Panc1 (cell line): ENCODE measurements at regions not wholly inside any gene's neighbourhood (a gene's known extent, or its start where the extent isn't known, plus 50 kb on each side); places are given as distances from the start of the nearest gene placed in this dataset.
"Not testable (repeated sequence)": the region's sequence is repeated elsewhere in the genome, so short reads cannot be mapped to it uniquely, and the experiment has no call there.

Experiments
- ATAC-seq: fragments of 200-7000 bp; cut with Tn5 transposase; 2 replicates; pipeline ENCODE4 v1.9.1; 2020; ENCODE audit warnings: mild to moderate bottlenecking, moderate library complexity
- BruUV-seq: library from RNA; stranded (reverse); fragments of 400-500 nt; replicated peaks from 2 replicates; lab custom pipeline; 2021; lab: Mats Ljungman, UMichigan
- CTCF ChIA-PET: fragments of 300-600 bp; sonication (Branson Sonifier 250); formaldehyde crosslinking; loops from one replicate; lab custom pipeline; 2022; ENCODE audit warnings: antibody characterized with exemption; lab: Charles Lee
- POLR2A ChIA-PET: fragments of 300-600 bp; sonication (Branson Sonifier 250); formaldehyde crosslinking; loops from one replicate; lab custom pipeline; 2022; ENCODE audit warnings: antibody characterized with exemption; lab: Charles Lee
- DNase-seq: peaks from one replicate; pipeline ENCODE4 v3.0.0-alpha.2; 2010; ENCODE audit warnings: low read depth, low spot score
- H3K27ac ChIP-seq: 2 replicates; pipeline ENCODE4 v1.5.1; 2011; ENCODE audit warnings: mild to moderate bottlenecking, low read length, inconsistent platforms
- H3K27me3 ChIP-seq: fragments of 200-500 bp; sonication (Bioruptor generic); 2 replicates; pipeline ENCODE4 v1.6.0; 2014; ENCODE audit warnings: low read length, inconsistent platforms; ENCODE audit not compliant: control insufficient read depth, insufficient read depth
- H3K36me3 ChIP-seq: fragments of 200-500 bp; sonication (Bioruptor generic); 2 replicates; pipeline ENCODE4 v1.5.1; 2014; ENCODE audit warnings: inconsistent platforms, mild to moderate bottlenecking, low read length, moderate library complexity; ENCODE audit not compliant: control insufficient read depth, insufficient read depth
- H3K4me1 ChIP-seq: 2 replicates; pipeline ENCODE4 v1.5.1; 2011; ENCODE audit warnings: inconsistent platforms, mild to moderate bottlenecking, low read length, moderate library complexity; ENCODE audit not compliant: control insufficient read depth, insufficient read depth
- H3K4me3 ChIP-seq, 2 experiments: 2 replicates each; pipeline ENCODE4 v1.5.1; 2011 to 2012; ENCODE audit warnings: low read depth in 2 of 2, low read length in 2 of 2, mild to moderate bottlenecking in 2 of 2, inconsistent platforms in 1 of 2, moderate library complexity in 1 of 2
- H3K9me3 ChIP-seq: fragments of 200-500 bp; sonication (Bioruptor generic); 2 replicates; pipeline ENCODE4 v1.5.1; 2014; ENCODE audit warnings: low read depth, mild to moderate bottlenecking, inconsistent platforms, low read length, moderate library complexity; ENCODE audit not compliant: control insufficient read depth, insufficient read depth
- POLR2AphosphoS5 ChIP-seq: IDR thresholded peaks from 2 replicates; pipeline ENCODE4 v1.6.1; 2012; ENCODE audit warnings: mild to moderate bottlenecking, low read depth, low read length, moderate library complexity
- REST ChIP-seq, 2 experiments: IDR thresholded peaks; 2 replicates each; pipeline ENCODE4 v1.6.1; 2011 to 2012; ENCODE audit warnings: low read depth in 2 of 2, control low read depth in 1 of 2, low read length in 1 of 2, mild to moderate bottlenecking in 1 of 2, moderate library complexity in 1 of 2; ENCODE audit not compliant: insufficient read depth in 1 of 2
- SIN3A ChIP-seq: IDR thresholded peaks from 2 replicates; pipeline ENCODE4 v1.6.1; 2012; ENCODE audit warnings: low read depth, mild to moderate bottlenecking, low read length, moderate library complexity, borderline replicate concordance; ENCODE audit not compliant: insufficient read depth
- TCF7L2 ChIP-seq: IDR thresholded peaks from 2 replicates; pipeline ENCODE4 v1.6.1; 2011; ENCODE audit warnings: mild to moderate bottlenecking, low read depth, low read length, inconsistent platforms
- in situ Hi-C: cut with HindIII; loops from 2 replicates; pipeline ENCODE4 v1.10.0; 2016; ENCODE audit warnings: low sequenced_read_pairs, low pct_unique_long_range_greater_than_20kb
- intact Hi-C: fragments of 100-400 bp; cut with micrococcal nuclease; formaldehyde crosslinking; loops from one replicate; pipeline ENCODE4 v1.10.0; 2022; ENCODE audit not compliant: unreplicated experiment
- TF ChIP-seq, protein P1 (sequence below): fragments of 450-650 bp; IDR thresholded peaks from 2 replicates; pipeline ENCODE4 v1.5.1; 2017; ENCODE audit warnings: mild to moderate bottlenecking

DNA sequence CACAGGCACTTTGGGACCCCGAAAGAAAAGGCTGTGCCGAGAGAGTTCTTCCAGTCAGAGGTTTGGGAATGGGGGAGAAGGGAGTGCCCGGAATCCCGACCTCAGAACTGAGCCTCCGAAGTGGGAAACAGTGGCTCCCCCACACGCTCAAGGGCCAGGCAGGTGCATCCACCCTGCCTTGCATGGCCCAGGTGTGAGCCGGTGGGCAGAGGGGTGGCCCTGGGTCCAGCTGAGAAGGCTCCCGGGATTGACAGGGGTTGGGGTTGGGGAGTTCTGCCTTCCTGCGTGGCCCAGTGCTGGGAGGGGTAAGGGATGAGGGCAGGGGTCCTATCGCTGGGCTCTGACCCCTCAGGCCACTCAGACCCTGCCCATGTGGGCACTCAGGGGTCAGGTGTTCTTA, 163.5 kb upstream of the TUBA3C start:
- H3K27ac ChIP-seq, result no peak overlapping the region
- no peak overlapping the region for H3K4me3 ChIP-seq
- in situ Hi-C loops (no loop called here), intact Hi-C loops (no loop called here)
- BruUV-seq, result no TSS peak
- no peaks in the 10 kb centered on the region for H3K9me3 ChIP-seq
- CTCF ChIA-PET, result no interaction called here
- no peaks in the 10 kb centered on the region for H3K36me3 ChIP-seq
- TF ChIP-seq REST (IDR thresholded peaks at IDR 0.05; ENCODE audit: insufficient read depth in 1 of 2, low read depth in 2 of 2, low read length in 1 of 2), result no peak
- ATAC-seq (no peak), DNase-seq (no peak)
- POLR2A ChIA-PET, result no interaction called here
- H3K27me3 ChIP-seq, result no peaks in the 10 kb centered on the region
- H3K4me1 ChIP-seq, result no peaks in the 10 kb centered on the region

- not testable (repeated sequence) for ATAC-seq
Observed at GRCh38 chr13:19344585-19345120, 163.0 kb upstream of the TUBA3C start.

DNA sequence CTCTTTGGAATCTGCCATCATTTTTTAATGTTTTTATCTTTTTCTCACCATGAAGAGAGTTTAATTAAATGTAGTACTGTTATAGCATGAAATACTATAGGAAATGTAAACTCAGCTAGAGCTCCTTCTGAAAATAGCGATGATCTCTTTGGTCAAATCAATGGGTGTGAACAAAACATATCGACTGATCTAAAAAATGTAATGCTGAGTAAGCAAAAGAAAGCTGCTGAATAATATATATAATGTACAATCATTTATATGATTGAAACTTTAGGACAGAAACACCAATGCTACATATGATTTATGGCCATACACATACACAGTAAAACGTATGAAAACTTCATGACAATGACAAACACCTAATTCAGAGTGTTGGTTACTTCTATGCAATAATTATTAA, 150.8 kb upstream of the TUBA3C start:
- ATAC-seq, result no peak
- POLR2A ChIA-PET, result no interaction called here

More at GRCh38 chr13:19344585-19345120, 163.0 kb upstream of the TUBA3C start:
- H3K36me3 ChIP-seq, H3K4me1 ChIP-seq, DNase-seq, in situ Hi-C loops, POLR2A ChIA-PET, intact Hi-C loops, H3K4me3 ChIP-seq, H3K27ac ChIP-seq, CTCF ChIA-PET, BruUV-seq, H3K27me3 ChIP-seq, H3K9me3 ChIP-seq: not testable (repeated sequence)

More for the DNA sequence above, 150.8 kb upstream of the TUBA3C start:
- intact Hi-C loops (no loop called here), in situ Hi-C loops (no loop called here)
- Histone ChIP-seq H3K9me3 (no peaks in the 10 kb centered on the region), H3K27me3 (no peaks in the 10 kb centered on the region), H3K36me3 (no peaks in the 10 kb centered on the region), H3K4me1 (no peaks in the 10 kb centered on the region), H3K27ac (no peak overlapping the region), H3K4me3 (no peak overlapping the region)
- BruUV-seq, result no TSS peak
- no peak for DNase-seq
- CTCF ChIA-PET, result no interaction called here
- TF ChIP-seq POLR2AphosphoS5 (no peak), TCF7L2 (no peak), SIN3A (no peak), REST (IDR thresholded peaks at IDR 0.05; ENCODE audit: insufficient read depth in 1 of 2, low read depth in 2 of 2, low read length in 1 of 2) (no peak)
- TF ChIP-seq, protein P1, sequence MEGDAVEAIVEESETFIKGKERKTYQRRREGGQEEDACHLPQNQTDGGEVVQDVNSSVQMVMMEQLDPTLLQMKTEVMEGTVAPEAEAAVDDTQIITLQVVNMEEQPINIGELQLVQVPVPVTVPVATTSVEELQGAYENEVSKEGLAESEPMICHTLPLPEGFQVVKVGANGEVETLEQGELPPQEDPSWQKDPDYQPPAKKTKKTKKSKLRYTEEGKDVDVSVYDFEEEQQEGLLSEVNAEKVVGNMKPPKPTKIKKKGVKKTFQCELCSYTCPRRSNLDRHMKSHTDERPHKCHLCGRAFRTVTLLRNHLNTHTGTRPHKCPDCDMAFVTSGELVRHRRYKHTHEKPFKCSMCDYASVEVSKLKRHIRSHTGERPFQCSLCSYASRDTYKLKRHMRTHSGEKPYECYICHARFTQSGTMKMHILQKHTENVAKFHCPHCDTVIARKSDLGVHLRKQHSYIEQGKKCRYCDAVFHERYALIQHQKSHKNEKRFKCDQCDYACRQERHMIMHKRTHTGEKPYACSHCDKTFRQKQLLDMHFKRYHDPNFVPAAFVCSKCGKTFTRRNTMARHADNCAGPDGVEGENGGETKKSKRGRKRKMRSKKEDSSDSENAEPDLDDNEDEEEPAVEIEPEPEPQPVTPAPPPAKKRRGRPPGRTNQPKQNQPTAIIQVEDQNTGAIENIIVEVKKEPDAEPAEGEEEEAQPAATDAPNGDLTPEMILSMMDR, result no peak
